H7 (cell line): ENCODE measurements at regions not wholly inside any gene's neighbourhood (a gene's known extent, or its start where the extent isn't known, plus 50 kb on each side); places are given as distances from the start of the nearest gene placed in this dataset.

Source experiments
- DNase-seq: peaks from one replicate; pipeline ENCODE4 v3.0.0; 2012
- H3K27me3 ChIP-seq: 2 replicates; pipeline ENCODE4 v1.6.0; 2011; ENCODE audit warnings: mild to moderate bottlenecking, low read length; ENCODE audit not compliant: control insufficient read depth, insufficient read depth
- H3K36me3 ChIP-seq: replicated peaks from 2 replicates; pipeline ENCODE4 v1.5.1; 2011; ENCODE audit warnings: low read length; ENCODE audit not compliant: control insufficient read depth, insufficient read depth
- H3K4me3 ChIP-seq: 2 replicates; pipeline ENCODE4 v1.5.1; 2011; ENCODE audit warnings: low read depth, mild to moderate bottlenecking, control low read depth, low read length, moderate library complexity; ENCODE audit not compliant: insufficient read depth

DNA sequence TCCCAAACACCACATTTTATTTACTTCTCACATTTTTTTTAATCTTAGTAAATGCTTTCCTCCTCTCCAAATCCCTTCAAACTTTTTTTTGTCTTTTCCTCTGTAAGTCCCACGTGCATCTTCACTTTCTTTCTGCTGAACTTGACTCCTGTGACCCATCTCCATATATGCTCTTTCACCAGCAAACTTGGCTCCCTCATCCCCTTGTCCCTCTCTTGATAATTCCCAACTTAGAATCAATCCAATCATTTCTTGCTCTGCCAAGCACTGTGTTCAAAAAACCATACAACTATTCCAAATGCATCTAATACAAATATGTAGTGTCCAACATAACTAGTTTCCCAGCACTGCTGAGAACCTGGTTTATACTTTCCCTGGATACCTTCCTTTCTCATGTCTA lies 519.4 kb downstream of the HDGFL1 start:
- H3K36me3 ChIP-seq, result no peaks in the 10 kb centered on the region
- no peaks in the 10 kb centered on the region for H3K27me3 ChIP-seq
- H3K4me3 ChIP-seq, result no peak overlapping the region
- DNase-seq, result no peak

DNA sequence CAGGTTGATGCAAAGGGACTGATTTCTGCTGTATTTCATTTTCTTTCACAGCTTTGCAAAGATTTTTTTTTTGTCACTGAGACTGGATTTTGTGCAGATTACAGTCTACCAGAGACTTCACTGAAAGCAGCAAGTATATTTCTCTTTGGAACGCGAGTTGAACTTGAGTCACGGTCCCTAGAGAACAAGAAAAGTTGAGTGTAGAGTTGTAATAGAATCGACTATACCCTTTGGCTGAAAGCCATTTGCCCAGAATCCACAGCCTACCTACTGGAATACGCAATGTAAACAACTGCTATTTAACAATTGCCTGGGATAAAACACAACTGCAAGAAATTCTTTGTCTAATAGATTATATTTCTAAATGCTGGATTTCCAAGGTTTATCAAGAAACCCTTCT lies 520.6 kb downstream of the HDGFL1 start:
- DNase-seq, result no peak
- no peaks in the 10 kb centered on the region for H3K36me3 ChIP-seq
- H3K4me3 ChIP-seq, result no peak overlapping the region
- H3K27me3 ChIP-seq, result no peaks in the 10 kb centered on the region

DNA sequence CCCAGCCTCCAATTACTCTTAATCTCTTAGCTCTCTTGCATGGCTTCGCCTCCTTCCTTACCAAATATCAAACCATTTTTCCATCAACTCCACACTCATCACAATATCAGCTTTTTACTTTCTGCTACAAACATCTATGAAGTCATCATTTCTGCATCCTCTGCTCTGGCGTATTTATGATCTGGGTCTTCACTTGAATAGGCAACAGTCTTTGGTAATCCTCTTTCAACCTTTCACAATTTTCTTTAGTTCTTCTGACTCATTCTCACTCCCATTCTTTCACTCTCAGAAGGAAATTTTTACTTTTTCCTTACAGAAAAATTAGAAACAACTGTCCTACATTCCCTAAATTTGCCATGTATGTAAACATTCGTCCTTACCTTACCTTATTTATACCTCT lies 522.4 kb downstream of the HDGFL1 start:
- Histone ChIP-seq H3K27me3 (no peaks in the 10 kb centered on the region), H3K36me3 (no peaks in the 10 kb centered on the region), H3K4me3 (no peak overlapping the region)
- no peak for DNase-seq

DNA sequence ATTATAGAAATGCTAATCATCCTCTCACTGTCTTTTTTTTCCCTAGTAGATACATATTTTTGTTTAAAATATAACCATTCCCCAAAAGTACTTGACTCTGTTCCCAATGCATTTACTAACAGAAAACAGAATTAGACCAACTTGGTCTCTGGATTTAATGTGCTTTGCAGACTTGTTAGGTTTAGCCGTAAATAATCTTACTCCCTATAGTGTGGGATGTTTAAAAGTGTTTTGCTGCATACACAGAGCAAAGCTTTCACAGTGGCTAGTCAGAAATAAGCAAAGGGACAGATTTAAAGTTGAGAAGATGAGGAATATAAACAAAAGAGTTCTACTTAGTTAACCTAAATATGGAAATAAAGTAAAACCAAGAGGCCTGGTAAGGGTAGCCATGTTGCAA lies 527.5 kb downstream of the HDGFL1 start:
- H3K4me3 ChIP-seq, result no peak overlapping the region
- no peaks in the 10 kb centered on the region for H3K36me3 ChIP-seq
- DNase-seq, result no peak
- H3K27me3 ChIP-seq, result no peaks in the 10 kb centered on the region

DNA sequence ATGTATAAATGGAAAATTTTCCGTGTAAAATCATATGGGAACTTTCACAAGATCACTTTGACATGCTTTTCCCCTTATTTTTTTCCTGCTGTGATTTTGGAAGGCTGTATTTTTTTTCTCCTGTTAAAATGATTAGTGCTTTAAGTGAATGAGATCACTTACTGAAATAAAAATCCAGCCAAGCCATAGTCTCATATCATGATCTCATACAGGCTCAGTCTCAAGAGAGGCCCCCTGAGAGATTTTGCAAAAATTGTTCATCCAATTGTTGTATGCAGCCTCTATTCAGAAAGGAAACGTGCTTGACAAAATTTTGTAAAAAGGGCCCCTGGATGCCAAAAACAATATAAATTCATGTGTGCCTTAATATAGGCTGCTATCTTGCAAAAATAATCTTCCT lies 528.2 kb downstream of the HDGFL1 start:
- no peak overlapping the region for H3K4me3 ChIP-seq
- no peaks in the 10 kb centered on the region for H3K36me3 ChIP-seq
- no peaks in the 10 kb centered on the region for H3K27me3 ChIP-seq
- DNase-seq, result no peak

DNA sequence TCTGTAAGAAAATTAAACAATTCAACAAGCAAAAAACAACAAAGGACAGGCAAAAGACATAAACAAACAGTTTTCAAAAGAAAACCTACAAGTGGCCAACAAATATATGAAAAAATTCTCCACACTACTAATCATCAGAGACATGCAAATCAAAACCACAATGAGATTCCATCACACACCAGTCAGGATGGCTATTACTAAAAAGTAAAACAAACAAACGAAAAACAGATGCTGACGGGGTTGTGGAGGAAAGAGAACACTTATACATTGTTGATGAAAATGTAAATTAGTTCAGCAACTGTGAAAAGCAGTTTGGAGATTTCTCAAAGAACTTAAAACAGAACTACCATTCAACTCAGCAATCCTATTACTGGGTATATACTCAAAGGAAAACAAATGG lies 537.6 kb downstream of the HDGFL1 start:
- no peak overlapping the region for H3K4me3 ChIP-seq
- H3K27me3 ChIP-seq, result no peaks in the 10 kb centered on the region
- no peaks in the 10 kb centered on the region for H3K36me3 ChIP-seq
- no peak for DNase-seq

DNA sequence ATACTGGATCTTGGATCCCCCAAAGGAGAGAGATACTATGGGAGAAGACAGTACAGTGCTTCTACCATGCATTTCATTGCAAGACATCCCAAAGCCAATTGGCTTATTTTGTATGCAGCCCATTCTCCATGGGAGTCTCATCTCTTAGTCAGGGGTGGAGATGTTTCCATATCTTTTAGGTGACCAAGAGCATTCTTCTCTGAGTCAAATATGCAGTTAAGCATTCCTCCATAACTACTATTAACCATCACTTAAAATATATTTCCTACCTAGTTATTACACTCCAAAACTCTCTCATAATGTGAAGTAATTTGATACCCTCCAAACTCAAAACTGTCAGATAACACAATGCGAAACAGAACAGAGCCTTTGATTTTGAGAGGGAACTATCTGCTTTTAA lies 542.6 kb downstream of the HDGFL1 start:
- Histone ChIP-seq H3K36me3 (no peaks in the 10 kb centered on the region), H3K4me3 (no peak overlapping the region), H3K27me3 (no peaks in the 10 kb centered on the region)
- no peak for DNase-seq

DNA sequence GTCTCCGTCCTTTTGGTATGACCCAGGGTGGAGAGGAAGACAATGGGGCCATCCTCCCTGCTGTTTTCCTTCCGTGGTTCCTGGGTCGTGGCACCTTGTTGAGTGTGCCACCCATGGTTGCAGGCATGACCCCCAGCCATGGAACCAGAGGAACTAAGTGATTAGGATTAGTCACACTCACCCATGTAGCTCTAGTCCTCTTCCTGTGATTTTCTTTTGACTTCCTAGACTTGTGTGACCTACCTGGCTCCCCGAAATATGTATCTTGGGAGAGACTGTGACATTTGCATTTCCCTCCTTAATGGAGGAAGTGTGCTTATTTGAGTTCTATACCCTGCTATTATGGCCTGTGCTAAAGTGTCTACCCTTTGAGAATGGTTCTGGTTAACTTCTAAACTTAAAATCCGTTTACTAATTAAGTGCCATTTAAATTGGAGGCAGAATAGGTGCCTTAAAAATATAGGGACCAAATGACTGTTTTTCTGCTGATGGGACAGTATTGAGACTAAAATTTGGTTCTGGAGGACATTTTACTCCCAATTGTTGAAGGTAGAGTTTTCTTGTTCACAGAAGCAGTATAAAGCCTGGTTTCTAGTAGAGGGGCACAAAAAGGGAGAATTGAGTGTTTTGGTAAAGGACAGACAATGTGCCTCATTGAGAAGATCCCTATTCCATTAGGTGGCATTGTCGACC lies 545.6 kb downstream of the HDGFL1 start:
- Histone ChIP-seq H3K4me3 (no peak overlapping the region), H3K36me3 (no peaks in the 10 kb centered on the region), H3K27me3 (no peaks in the 10 kb centered on the region)
- no peak for DNase-seq

DNA sequence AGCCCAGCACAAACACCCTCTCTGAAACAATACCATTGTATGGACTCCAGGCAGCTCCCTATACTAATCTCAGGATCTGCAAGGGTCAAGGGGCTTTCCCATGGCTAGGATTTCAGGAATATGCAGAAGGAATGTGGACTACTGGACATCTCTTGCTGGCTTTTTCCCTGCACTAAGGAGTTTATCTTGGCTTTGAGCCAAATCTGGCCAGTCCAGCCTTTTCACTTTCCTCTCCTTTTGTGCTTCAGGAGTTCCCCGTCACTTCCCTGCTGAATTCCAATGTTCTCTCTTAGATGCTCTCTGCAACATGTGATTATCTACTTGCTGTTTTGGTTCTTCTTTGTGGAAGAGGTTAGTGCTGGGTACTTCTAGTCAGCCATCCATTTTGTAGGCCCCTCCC lies 568.2 kb downstream of the HDGFL1 start:
- DNase-seq, result no peak
- Histone ChIP-seq H3K27me3 (no peaks in the 10 kb centered on the region), H3K36me3 (no peaks in the 10 kb centered on the region), H3K4me3 (no peak overlapping the region)

DNA sequence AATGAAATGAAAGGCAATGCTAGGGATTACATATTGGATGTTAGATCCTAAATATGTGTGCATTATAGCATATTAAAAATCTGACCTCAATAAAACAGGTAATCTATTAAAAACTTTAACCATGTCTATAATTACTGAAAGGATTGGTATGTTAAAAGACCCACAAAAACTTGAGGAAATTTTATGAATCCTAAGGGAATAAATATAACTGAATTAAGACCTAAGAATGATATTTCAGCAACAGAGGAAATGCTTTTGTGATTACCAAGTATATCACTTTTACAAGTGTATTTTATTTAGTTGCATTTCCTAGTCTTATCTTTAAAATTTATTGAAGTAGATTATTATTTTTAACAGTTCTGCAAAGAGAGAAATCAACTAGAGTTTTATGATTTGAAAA lies 571.5 kb downstream of the HDGFL1 start:
- Histone ChIP-seq H3K27me3 (no peaks in the 10 kb centered on the region), H3K4me3 (no peak overlapping the region), H3K36me3 (no peaks in the 10 kb centered on the region)
- DNase-seq, result no peak

DNA sequence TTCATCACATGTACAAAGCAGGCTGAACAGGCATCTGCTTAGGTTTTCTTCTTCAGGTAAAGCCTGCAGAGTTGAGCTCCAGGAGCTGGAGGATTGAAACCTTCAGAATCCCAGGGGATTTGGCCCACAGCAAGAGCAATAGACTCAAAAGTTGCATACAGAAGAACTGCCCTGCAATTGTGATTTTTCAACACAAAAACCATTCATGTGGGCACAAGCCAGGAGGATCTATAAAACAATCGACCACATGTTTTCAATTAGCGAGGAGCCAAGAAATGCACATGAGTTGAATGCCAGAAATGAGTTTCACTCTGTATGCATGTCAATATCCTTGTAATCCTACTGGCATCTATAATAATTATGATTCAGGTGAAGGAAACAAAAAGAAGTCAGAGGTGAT lies 576.4 kb downstream of the HDGFL1 start:
- DNase-seq, result no peak
- no peak overlapping the region for H3K4me3 ChIP-seq
- H3K27me3 ChIP-seq, result no peaks in the 10 kb centered on the region
- H3K36me3 ChIP-seq, result no peaks in the 10 kb centered on the region

DNA sequence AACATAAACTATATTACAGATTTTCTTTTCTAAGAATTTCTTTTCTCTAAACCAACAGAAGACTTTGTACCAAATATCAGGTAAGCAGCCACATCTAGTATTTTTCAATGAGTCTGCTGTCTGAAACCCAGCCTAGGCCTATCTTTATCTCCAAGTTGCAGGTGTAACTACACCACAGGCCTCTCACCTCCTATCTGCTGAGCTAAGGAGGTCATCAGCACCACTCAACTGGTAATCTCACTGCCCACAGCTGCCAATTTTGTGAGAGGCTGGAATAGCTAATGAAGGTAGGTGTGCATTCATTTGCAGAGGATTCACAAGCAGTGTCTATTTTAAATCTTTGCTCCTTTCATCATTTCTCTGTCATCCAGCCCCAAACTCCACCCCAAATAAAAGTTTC lies 584.8 kb downstream of the HDGFL1 start:
- no peaks in the 10 kb centered on the region for H3K27me3 ChIP-seq
- DNase-seq, result no peak
- no peak overlapping the region for H3K4me3 ChIP-seq
- H3K36me3 ChIP-seq, result no peaks in the 10 kb centered on the region

DNA sequence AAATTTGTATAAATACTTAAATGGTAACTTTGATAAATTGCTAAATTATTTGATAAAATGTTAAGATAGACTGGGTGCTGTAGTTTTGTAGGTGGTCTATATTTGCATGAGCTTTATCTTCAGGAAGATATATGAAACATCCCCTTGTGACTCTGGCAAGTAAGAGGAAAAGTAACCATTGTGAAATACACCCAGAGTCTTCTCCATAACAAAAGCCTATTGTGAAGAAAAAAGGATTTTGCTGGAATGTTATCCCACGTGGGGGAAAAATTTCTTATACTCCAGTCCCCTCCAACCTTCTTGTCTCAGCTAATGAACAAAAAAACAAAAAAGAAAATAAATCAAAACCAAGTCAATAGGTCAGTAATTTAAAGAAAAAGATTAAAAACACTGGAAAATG lies 600.7 kb downstream of the HDGFL1 start:
- Histone ChIP-seq H3K4me3 (no peak overlapping the region), H3K27me3 (no peaks in the 10 kb centered on the region), H3K36me3 (no peaks in the 10 kb centered on the region)
- no peak for DNase-seq

DNA sequence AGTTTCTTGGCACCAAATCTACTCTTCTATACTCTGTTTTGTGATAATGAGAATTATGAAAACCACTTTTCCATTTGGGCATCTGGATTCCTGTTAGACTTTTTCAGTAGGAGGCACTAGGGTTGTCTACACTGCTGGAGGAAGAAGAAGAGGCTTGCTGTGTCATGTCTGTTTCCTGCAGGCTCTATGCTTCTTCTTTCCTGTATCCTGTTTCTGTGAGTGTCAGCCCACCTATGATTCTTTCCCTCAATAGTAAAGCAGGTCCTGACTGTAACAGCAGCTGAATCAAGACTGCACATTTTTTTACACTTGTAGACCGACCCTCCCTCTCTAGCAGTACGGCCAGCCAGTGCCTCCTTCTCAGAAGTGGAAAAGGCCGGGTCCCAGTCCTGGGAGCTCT lies 603.9 kb downstream of the HDGFL1 start:
- no peak for DNase-seq
- no peaks in the 10 kb centered on the region for H3K27me3 ChIP-seq
- no peak overlapping the region for H3K4me3 ChIP-seq

DNA sequence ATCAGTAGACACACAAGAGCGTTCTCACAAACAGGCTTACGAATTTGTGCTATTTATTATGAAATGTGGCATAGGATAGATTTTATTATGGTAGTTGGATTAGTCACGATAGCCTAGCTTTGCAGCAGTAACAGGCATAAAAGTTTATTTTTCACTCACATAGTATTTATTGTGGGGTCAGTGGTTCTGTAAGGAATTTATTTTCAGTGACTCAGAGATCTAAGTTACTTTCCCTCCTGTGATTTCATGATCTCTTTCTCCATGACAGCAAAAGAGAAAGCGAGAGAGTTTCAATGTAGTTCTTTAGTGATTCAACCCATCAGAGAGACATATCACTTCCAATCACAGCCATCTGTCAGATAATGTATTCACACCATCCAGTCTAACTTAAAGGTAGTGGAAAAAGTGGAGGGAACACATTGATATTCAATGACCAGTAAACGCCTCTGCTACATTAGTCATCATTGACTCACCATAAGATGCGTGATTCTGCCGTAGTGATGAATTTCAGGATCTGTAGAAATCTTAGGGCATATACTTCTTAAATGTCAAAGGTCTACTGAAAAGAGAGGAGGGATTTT lies 605.5 kb downstream of the HDGFL1 start:
- Histone ChIP-seq H3K27me3 (no peaks in the 10 kb centered on the region), H3K4me3 (no peak overlapping the region), H3K36me3 (no peaks in the 10 kb centered on the region)
- DNase-seq, result no peak

More for the DNA sequence above, 603.9 kb downstream of the HDGFL1 start:
- no peaks in the 10 kb centered on the region for H3K36me3 ChIP-seq

DNA sequence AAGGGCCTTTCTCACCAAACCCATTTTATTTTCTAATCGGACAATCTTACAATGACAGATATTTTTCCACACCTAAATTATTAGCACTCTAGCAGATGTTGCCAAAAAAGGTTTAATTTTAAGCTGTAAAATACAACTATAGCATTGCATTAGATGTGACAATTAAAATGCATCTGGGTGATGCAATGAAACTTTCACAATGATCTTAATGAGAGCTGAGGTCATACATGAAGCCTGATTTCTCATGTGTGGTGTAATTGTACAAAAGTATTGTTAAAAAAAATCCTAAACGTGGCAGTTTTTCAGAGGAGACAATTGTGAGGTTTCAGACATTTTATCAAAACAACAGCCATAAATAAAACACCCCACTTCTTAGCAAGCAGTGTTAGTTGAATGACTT lies 606.0 kb downstream of the HDGFL1 start:
- Histone ChIP-seq H3K27me3 (no peaks in the 10 kb centered on the region), H3K36me3 (no peaks in the 10 kb centered on the region), H3K4me3 (no peak overlapping the region)
- no peak for DNase-seq
